Caco-2 (cell line): ENCODE measurements at regions not wholly inside any gene's neighbourhood (a gene's known extent, or its start where the extent isn't known, plus 50 kb on each side); places are given as distances from the start of the nearest gene placed in this dataset. TPM values are rescaled to one million over a fixed set of nuclear protein-coding genes. Genes with fewer than 3 reads are reported as not detected.

Experiments
- BruUV-seq: library from RNA; stranded (reverse); fragments of 400-500 nt; replicated peaks from 2 replicates; lab custom pipeline; 2021; lab: Mats Ljungman, UMichigan
- CTCF ChIA-PET: fragments of 300-600 bp; sonication (Branson Sonifier 250); formaldehyde crosslinking; loops from one replicate; lab custom pipeline; 2022; ENCODE audit warnings: antibody characterized with exemption; lab: Charles Lee
- POLR2A ChIA-PET: fragments of 300-600 bp; sonication (Branson Sonifier 250); formaldehyde crosslinking; loops from one replicate; lab custom pipeline; 2022; ENCODE audit warnings: antibody characterized with exemption; lab: Charles Lee
- DNase-seq, 2 experiments: peaks; one replicate each; pipeline versions ENCODE4 v3.0.0 to v3.0.0-alpha.2; 2020 to 2022
- H3K27me3 ChIP-seq: replicated peaks from 2 replicates; pipeline ENCODE4 v1.6.0; 2011; ENCODE audit warnings: low read length; ENCODE audit not compliant: control insufficient read depth, insufficient read depth
- H3K36me3 ChIP-seq: 2 replicates; pipeline ENCODE4 v1.5.1; 2011; ENCODE audit warnings: low read length; ENCODE audit not compliant: control insufficient read depth, insufficient read depth
- H3K4me1 ChIP-seq: fragments of 250-450 bp; sonication (Bioruptor Pico); 2 replicates; pipeline ENCODE4 v1.5.1; 2020; ENCODE audit warnings: mild to moderate bottlenecking
- H3K4me3 ChIP-seq: 2 replicates; pipeline ENCODE4 v1.5.1; 2011; ENCODE audit warnings: low read depth, mild to moderate bottlenecking, control low read depth, low read length
- H3K9me3 ChIP-seq: fragments of 250-450 bp; sonication (Bioruptor Pico); 2 replicates; pipeline ENCODE4 v1.5.1; 2020; ENCODE audit warnings: mild to moderate bottlenecking, moderate library complexity
- H3K27ac Mint-ChIP-seq: one replicate; pipeline ENCODE4 v1.8.0; 2022; ENCODE audit warnings: mixed read lengths; ENCODE audit not compliant: unreplicated experiment
- H3K27me3 Mint-ChIP-seq: one replicate; pipeline ENCODE4 v1.8.0; 2022; ENCODE audit warnings: mixed read lengths; ENCODE audit not compliant: insufficient read depth, unreplicated experiment
- H3K36me3 Mint-ChIP-seq: one replicate; pipeline ENCODE4 v1.8.0; 2022; ENCODE audit warnings: mild to moderate bottlenecking, mixed read lengths; ENCODE audit not compliant: insufficient read depth, unreplicated experiment
- H3K4me1 Mint-ChIP-seq: one replicate; pipeline ENCODE4 v1.8.0; 2022; ENCODE audit warnings: low read depth, mixed read lengths; ENCODE audit not compliant: unreplicated experiment
- H3K4me3 Mint-ChIP-seq: one replicate; pipeline ENCODE4 v1.8.0; 2022; ENCODE audit warnings: mild to moderate bottlenecking, moderate library complexity, mixed read lengths; ENCODE audit not compliant: unreplicated experiment
- H3K9me3 Mint-ChIP-seq: one replicate; pipeline ENCODE4 v1.8.0; 2022; ENCODE audit warnings: mixed read lengths; ENCODE audit not compliant: unreplicated experiment
- intact Hi-C: fragments of 100-400 bp; cut with micrococcal nuclease; formaldehyde crosslinking; loops from one replicate; pipeline ENCODE4 v1.10.0; 2022; ENCODE audit not compliant: unreplicated experiment
- microRNA-seq: library from miRNA; unstranded; fragments of <30 nt; microRNA quantifications from one replicate; pipeline ENCODE4 v1.2.0, GENCODE V29; 2022
- TF ChIP-seq, protein P1 (sequence below), 2 experiments: fragments of 200-600 bp in 1 of 2; IDR thresholded peaks; 1 replicate in 1 of 2; 2 replicates in 1 of 2; pipeline versions ENCODE4 v1.5.1 to v1.8.0; 2011 to 2022; ENCODE audit warnings: antibody characterized with exemption in 1 of 2, control low read depth in 1 of 2, inconsistent platforms in 1 of 2, low read depth in 1 of 2, low read length in 1 of 2, mild to moderate bottlenecking in 1 of 2, moderate library complexity in 1 of 2; ENCODE audit not compliant: insufficient read depth in 1 of 2, severe bottlenecking in 1 of 2, unreplicated experiment in 1 of 2

DNA sequence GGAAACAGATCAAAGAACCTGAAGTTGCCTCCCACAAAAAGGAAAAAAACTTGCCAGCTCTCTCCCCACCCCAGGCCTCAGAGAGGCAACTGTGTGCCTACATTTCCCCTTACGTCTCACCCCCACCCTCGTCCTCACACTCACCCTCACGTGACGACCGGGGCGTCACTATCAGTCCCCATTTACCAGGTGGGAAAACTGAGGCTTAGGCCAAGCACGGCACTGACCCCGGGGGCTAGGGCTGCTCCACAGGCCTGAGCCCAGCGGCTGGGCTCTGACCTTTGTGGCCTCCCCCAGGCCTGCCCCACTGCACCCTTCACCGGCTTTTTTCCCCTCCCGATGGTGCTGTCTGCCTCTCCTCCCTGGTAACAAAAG lies 51.5 kb upstream of the RUNX3 start:
- H3K36me3 ChIP-seq = no peaks in the 10 kb centered on the region
- no peaks in the 10 kb centered on the region for H3K36me3 Mint-ChIP-seq
- BruUV-seq = no TSS peak
- H3K27me3 Mint-ChIP-seq = no peaks in the 10 kb centered on the region
- H3K9me3 Mint-ChIP-seq = peaks cover 17% of the 10 kb centered on the region
- no peak overlapping the region for H3K27ac Mint-ChIP-seq
- H3K4me1 Mint-ChIP-seq = no peaks in the 10 kb centered on the region
- ChIA-PET CTCF (no interaction called here), POLR2A (no interaction called here)
- no peaks in the 10 kb centered on the region for H3K9me3 ChIP-seq
- H3K4me3 ChIP-seq = no peak overlapping the region
- TF ChIP-seq, protein P1, sequence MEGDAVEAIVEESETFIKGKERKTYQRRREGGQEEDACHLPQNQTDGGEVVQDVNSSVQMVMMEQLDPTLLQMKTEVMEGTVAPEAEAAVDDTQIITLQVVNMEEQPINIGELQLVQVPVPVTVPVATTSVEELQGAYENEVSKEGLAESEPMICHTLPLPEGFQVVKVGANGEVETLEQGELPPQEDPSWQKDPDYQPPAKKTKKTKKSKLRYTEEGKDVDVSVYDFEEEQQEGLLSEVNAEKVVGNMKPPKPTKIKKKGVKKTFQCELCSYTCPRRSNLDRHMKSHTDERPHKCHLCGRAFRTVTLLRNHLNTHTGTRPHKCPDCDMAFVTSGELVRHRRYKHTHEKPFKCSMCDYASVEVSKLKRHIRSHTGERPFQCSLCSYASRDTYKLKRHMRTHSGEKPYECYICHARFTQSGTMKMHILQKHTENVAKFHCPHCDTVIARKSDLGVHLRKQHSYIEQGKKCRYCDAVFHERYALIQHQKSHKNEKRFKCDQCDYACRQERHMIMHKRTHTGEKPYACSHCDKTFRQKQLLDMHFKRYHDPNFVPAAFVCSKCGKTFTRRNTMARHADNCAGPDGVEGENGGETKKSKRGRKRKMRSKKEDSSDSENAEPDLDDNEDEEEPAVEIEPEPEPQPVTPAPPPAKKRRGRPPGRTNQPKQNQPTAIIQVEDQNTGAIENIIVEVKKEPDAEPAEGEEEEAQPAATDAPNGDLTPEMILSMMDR (IDR thresholded peaks at IDR 0.05; ENCODE audit: insufficient read depth in 1 of 2, low read depth in 1 of 2, low read length in 1 of 2, severe bottlenecking in 1 of 2, unreplicated experiment in 1 of 2) = no peak
- intact Hi-C loops = no loop called here
- no peak for DNase-seq
- H3K4me3 Mint-ChIP-seq = no peak overlapping the region
- H3K4me1 ChIP-seq = no peaks in the 10 kb centered on the region
- H3K27me3 ChIP-seq = no peaks in the 10 kb centered on the region

GRCh38 chr1:24980836-24981630 lies 51.0 kb upstream of the RUNX3 start:
- no TSS peak for BruUV-seq
- Mint-ChIP-seq H3K4me1 (no peaks in the 10 kb centered on the region), H3K36me3 (no peaks in the 10 kb centered on the region), H3K27ac (no peak overlapping the region), H3K9me3 (peaks cover 23% of the 10 kb centered on the region), H3K27me3 (no peaks in the 10 kb centered on the region), H3K4me3 (no peak overlapping the region)
- Histone ChIP-seq H3K27me3 (no peaks in the 10 kb centered on the region), H3K9me3 (peaks cover 2% of the 10 kb centered on the region), H3K4me1 (no peaks in the 10 kb centered on the region), H3K4me3 (no peak overlapping the region), H3K36me3 (no peaks in the 10 kb centered on the region)
- intact Hi-C loops = no loop called here
- TF ChIP-seq, protein P1 (IDR thresholded peaks at IDR 0.05; ENCODE audit: insufficient read depth in 1 of 2, low read depth in 1 of 2, low read length in 1 of 2, severe bottlenecking in 1 of 2, unreplicated experiment in 1 of 2) = no peak
- POLR2A ChIA-PET = no interaction called here
- CTCF ChIA-PET = no interaction called here
- DNase-seq = no peak

Small RNAs in the stretch of these regions (microRNA-seq; reads per million reads assigned to microRNA genes)
- gene MIR4425 = not detected
